GM20000 (cell line): ENCODE measurements at regions not wholly inside any gene's neighbourhood (a gene's known extent, or its start where the extent isn't known, plus 50 kb on each side); places are given as distances from the start of the nearest gene placed in this dataset.

ENCODE experiments used
- DNase-seq: peaks from one replicate; pipeline ENCODE4 v3.0.0; 2012; ENCODE audit warnings: low spot score
- TF ChIP-seq, protein P1 (sequence below): IDR thresholded peaks from 2 replicates; pipeline ENCODE4 v1.5.1; 2012; ENCODE audit warnings: mild to moderate bottlenecking, control low read depth; ENCODE audit errors: extremely low read depth, missing control alignments

DNA sequence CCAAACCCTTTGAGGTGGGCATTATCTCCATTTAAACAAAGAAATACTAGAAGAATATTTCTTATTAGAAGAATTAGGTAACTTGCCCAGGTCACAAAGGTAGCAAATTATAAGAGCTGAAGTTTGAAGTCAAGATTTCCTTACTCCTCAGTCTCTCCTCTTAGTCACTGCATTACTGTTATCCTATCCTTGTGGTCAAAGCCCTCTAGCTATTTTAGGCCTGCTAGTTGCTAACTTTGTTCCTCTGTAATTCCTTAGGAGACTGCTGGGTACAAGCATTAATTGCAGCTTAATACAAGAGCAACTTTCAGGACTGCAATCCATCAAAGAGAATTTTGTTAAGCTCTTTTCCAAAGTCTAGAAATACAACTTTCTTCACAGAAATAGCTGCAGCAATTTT lies 528.2 kb downstream of the ZIC1 start:
- TF ChIP-seq, protein P1, sequence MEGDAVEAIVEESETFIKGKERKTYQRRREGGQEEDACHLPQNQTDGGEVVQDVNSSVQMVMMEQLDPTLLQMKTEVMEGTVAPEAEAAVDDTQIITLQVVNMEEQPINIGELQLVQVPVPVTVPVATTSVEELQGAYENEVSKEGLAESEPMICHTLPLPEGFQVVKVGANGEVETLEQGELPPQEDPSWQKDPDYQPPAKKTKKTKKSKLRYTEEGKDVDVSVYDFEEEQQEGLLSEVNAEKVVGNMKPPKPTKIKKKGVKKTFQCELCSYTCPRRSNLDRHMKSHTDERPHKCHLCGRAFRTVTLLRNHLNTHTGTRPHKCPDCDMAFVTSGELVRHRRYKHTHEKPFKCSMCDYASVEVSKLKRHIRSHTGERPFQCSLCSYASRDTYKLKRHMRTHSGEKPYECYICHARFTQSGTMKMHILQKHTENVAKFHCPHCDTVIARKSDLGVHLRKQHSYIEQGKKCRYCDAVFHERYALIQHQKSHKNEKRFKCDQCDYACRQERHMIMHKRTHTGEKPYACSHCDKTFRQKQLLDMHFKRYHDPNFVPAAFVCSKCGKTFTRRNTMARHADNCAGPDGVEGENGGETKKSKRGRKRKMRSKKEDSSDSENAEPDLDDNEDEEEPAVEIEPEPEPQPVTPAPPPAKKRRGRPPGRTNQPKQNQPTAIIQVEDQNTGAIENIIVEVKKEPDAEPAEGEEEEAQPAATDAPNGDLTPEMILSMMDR, result no peak
- no peak for DNase-seq

DNA sequence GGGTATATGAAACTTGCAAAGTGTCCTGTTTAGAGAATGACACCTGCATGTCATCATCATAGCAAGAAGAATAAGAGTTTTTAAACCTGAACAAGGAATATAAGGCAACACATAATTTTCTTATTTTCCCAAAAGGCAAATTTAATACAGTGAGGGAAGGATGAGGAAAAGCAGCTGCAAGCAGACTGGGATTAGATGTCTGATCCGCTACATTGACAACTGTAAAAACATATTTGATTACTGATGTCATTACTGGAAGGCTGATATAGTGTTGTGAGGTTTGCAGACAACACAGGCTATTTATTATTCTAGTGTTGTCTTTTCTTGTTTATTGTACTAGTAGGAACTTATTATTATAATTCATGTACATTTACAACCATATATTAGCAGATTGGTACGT lies 528.7 kb downstream of the ZIC1 start:
- TF ChIP-seq, protein P1, result no peak

DNA sequence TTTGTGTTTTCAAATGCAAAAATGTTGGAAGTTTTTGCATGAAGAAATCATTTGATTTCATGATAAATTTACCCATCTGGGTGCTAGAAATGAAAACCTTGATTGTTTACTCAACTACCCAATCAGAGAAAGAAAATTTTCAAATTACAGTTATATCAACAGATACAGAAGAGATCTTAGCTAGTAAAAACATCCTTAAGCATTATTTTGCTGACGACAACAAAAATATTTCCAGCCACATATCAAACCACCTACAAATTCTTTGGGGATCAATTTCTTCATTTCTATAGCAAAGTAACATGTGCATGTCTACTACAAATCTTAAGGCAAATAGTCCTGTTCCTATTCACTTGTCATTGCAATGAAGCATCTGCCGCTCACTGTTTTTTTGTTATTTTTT lies 530.3 kb downstream of the ZIC1 start:
- TF ChIP-seq, protein P1, result no peak
- no peak for DNase-seq

More for the DNA sequence above, 528.7 kb downstream of the ZIC1 start:
- no peak for DNase-seq

DNA sequence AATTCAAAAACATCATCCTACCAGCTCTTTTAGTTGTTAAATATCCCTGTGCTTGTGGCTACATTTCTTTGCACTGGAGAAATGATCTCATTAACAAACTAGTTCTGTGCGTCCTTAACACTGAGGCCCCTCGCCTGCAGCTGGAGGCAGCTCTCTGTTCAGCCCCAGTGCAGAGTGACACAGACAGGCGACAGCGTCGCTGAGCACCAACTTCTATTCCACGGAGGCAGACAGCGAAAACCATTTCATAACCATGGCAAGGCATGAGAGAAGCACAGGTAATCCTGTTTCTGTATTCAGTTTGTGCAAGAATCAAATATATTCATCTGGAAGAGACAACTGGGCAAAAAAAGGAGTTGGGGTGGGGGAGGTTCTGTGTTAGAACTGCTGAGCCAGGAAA lies 530.7 kb downstream of the ZIC1 start:
- DNase-seq, result no peak
- TF ChIP-seq, protein P1, result no peak

DNA sequence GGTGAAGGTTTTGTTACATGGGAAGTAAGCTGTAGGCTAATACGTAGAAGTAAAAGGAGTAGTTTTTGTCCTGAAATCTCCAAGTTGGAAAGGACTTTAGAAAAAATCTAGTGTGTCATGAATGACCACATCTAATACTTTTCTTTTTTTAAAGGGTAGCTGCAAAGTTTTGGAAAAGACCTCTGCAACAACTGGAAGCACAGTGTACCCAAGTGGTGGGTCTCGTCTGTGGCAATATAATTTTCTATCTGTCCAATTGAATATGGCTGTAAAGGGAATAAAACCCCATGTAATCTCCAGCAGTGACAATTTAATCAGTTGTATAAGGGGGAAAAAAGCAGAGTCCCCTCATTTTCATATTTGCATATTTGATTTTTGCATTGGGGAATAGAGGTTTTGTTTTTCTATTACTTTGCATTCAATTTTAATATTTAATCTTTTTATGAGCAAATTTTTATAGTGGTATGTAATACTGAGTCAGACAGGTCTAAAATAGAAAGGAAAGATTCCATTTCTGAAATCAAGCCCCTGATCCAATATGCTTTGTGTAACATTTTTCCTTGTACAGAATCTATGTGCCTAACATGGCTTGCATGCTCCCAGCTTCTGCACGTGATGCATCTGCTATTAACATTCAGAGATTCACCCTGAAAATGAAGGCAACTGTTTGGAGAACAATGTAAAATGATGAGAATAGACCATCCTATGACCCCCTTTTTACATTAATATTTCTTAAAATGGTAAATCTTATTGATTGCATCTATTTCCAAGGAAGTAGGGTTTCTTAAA lies 531.4 kb downstream of the ZIC1 start:
- TF ChIP-seq, protein P1, result no peak
- DNase-seq, result no peak

DNA sequence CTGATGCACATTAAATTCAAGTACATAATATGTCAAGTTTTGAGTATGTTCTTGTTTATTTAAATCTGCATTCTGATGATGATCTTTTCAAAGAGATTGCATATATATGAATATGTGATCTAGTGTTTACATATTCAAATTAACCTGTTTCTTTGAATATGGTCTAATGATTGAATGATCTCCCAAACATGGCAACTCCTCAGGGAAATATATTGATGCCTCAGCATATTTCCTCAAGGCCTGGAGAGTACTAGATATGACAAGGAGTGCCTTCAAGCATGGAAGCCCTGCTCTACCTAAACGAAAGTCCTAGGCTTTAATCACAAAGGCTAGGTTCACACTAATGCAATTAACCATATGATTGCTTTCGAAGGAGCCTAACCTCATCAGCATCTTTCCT lies 532.8 kb downstream of the ZIC1 start:
- TF ChIP-seq, protein P1, result no peak
- no peak for DNase-seq

DNA sequence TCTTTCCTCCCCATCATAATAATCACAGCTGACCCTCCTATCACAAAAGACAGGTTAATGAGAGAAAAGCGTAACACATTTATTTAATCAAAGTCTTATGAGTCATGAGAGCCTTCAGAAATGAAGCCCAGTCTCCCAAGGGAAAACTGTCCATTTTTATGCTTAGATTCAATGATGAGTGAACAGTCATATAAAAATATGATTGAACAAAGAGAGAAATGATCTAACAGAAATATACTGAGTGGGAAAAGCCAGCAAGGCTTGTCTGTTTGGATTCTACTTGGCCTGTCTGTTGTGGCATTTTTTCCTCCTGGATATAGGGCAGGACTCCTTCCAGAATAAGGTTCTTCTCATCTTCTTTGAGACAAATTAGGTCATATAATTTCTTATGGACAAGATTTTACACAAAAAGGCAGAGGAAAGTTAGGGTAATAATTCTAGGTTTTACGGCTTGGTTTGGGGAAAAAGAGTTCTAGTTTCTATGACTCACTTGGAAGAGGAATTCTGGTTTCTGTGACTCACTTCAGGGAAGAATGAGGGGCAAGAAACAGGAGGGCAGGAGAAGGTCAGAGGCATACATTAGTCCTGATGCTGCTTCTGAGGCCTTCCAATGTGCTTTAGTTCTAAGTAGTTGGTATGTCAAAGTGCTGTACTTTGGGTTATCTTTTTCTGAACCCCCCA lies 534.2 kb downstream of the ZIC1 start:
- TF ChIP-seq, protein P1, result no peak
- no peak for DNase-seq
